Putamen (tissue), 1 donor: ENCODE measurements at regions not wholly inside any gene's neighbourhood (a gene's known extent, or its start where the extent isn't known, plus 50 kb on each side); places are given as distances from the start of the nearest gene placed in this dataset.
"Not testable (repeated sequence)": the region's sequence is repeated elsewhere in the genome, so short reads cannot be mapped to it uniquely, and the experiment has no call there.

Source experiments
- DNase-seq: peaks from one replicate; pipeline ENCODE4 v3.0.0-alpha.2; 2016; ENCODE audit warnings: low spot score

DNA sequence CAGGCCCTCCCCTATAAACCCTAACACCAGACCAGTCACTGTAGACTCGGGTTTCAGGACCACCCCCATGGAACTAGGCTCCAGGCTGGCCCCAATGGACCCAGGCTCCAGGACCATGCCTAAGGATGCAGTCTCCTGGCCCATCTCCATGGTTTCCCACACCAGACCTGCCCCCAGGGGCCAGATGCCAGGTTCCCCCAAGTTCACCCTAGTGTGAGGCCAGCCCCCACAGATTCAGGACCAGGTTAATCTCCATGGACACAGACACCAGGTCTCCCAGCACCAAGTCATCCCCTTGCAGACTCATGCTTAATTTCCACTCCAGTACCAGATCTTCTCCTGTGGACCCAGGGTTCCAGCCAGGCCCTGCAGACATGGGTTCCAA, 103.8 kb upstream of the LANCL2 start:
- no peak for DNase-seq

DNA sequence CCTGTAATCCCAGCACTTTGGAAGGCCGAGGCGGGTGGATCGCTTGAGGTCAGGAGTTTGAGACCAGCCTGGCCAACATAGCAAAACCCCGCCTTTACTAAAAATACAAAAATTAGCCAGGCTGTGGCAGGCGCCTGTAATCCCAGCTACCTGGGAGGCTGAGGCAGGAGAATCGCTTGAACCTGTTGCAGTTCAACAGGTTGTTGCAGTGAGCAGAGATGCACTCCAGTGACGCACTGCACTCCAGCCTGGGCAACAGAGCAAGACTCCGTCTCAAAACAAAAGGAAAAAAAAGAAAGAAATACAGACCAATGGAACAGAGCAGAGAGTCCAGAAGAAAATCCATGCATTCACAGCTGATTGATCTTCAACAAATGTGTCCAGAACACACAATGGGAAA, 99.8 kb upstream of the LANCL2 start:
- DNase-seq: not testable (repeated sequence)

DNA sequence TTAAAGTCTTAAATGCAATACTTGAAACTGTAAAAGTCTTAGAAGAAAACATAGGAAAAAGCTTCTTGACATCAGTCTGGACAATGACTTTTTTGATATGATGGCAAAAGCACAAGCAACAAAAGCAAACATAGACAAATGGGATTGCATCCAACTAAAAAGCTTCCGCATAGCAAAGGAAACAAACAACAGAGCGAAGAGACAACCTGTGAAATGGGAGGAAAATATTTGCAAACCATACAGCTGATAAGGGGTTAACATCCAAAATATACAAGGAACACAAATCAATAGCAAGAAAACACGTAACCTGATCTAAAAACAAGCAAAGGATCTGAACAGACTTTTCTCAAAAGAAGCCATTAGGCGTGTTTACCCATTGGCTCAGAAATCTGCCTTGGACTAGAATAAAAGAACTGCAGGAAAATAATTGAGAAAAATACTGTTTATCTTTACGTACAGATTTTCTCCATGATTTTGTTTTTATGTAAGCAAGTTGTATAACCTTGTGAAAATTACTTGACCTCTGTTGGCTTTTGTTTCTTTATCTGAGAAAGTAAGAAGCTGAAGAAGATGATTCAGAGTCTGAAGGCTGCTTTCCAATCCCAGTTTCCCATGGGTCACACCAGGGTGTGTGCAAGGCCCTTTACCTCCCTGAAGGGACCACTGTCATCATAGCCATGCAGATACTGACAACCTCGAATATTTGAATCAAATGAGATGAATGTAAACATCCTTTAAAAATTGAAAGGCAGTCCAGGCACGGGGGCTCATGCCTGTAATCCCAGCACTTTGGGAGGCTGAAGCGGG, 99.1 kb upstream of the LANCL2 start:
- DNase-seq: no peak

DNA sequence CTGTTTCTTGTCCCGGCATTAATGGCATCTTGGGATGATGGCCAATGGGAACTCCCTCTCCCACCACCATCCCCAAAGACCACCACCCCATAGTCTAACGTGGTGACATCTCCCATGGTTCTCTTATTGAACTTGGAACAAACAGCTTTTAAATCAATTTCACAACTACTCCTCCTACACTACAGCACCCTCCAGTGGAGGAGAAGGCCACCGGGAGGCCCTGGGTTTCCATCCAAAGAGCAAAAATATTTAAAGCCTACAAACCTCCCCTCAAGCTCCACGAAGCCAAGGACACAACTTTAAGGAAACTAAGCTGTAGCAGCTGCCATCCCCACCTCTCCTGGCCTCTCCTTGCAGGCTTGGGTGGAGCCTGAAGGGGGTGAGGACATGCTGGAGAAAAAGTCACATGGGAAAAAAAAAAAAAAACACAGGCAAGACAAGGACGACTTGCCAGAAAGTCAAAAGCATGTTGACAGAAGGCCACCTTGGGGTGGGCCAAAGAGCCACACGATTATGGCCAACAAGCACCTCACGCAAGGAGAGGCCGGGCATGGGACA, 94.0 kb upstream of the LANCL2 start:
- DNase-seq: no peak

DNA sequence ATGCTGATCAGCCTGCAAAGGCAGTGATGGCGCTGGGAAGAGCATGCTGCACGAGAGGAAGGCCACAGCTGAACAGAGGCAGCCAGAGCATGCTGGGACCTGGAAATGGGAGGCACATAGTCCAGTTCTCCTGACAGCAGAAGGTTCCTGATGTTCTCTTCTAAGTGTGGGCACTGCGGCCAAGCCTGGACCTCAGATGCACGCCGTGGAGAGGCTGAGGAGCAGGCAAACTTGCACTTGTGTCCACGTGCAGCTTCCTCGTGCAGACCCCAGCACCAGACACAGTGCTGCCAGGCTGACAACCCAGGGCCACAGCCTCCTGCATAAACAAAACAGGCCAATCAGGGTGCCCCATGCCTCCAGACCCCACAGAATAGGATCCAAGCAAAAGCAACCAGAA, 93.5 kb upstream of the LANCL2 start:
- DNase-seq: no peak

DNA sequence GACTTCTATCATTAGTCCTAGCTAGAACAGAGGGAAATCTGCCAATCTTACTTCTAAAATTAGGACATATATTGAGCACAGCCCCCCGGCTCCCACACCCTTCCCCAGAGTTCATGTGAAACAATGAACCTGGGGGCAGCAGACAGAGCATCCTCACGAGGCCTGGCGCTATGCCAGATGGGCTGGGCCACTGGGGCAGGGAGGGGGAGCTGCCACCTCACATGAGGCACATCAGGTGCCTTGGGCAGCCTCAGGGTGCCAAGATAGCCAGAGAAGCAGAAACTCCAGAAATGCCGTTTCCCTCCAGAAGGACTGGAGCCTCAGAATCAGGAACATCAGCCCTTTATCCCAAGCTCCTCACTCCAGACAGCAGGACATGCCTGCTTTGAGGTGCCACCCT, 92.8 kb upstream of the LANCL2 start:
- no peak for DNase-seq

DNA sequence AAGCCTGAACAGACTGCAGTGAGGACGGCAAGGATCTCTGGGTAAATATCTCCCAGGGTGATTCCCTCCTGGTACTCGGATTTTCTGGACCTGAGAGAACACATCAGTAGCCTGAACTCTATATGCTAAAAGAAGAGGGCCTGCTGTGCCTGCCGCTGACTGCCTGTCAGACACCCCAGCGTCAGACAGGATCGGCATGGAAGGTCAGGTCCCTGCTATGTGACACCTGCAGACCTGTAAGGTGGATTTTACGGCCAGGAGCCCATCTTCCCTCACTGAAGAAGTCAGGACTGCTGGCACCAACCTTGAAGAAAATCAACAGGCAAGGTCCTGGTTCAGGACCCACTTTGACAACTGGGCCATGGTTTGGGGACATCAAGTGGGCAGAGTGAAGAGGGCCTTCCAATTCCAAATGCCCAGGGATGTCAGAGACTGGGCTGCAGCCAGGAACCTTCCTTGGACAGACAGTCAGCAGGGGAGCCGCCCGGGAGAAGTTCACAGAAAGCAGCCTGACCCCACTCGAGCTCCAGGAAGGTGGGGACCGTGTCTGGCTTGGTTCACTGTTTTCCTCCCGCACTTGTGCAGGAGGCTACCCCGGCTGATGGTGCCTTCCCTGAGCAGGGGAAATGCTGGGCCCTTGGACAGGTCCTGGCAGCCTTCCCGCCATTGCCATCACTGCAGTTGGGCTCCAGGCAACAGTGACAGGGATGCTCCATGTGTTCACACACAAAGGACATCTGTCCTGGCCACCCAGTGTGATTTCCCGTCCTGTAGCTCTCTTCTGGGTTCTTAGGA, 91.8 kb upstream of the LANCL2 start:
- DNase-seq: no peak

DNA sequence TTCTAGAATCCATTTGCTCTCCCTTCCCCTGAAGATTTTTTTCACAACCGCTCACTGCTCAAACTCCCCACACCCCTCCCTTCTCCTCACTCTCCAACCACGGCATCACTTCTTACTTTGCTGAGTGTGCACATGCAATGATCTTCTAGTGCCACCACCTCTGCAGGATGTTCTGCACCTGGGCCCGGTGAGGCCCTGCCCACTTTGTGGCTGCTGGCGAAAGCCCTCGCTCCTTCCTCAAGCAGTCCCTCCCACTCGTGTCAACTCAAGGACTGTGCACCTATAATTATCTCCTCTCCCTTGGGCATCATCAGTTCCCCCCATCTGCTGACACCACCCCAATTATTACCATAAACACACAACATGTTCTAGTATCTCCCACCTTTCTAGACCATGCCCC, 91.0 kb upstream of the LANCL2 start:
- no peak for DNase-seq

DNA sequence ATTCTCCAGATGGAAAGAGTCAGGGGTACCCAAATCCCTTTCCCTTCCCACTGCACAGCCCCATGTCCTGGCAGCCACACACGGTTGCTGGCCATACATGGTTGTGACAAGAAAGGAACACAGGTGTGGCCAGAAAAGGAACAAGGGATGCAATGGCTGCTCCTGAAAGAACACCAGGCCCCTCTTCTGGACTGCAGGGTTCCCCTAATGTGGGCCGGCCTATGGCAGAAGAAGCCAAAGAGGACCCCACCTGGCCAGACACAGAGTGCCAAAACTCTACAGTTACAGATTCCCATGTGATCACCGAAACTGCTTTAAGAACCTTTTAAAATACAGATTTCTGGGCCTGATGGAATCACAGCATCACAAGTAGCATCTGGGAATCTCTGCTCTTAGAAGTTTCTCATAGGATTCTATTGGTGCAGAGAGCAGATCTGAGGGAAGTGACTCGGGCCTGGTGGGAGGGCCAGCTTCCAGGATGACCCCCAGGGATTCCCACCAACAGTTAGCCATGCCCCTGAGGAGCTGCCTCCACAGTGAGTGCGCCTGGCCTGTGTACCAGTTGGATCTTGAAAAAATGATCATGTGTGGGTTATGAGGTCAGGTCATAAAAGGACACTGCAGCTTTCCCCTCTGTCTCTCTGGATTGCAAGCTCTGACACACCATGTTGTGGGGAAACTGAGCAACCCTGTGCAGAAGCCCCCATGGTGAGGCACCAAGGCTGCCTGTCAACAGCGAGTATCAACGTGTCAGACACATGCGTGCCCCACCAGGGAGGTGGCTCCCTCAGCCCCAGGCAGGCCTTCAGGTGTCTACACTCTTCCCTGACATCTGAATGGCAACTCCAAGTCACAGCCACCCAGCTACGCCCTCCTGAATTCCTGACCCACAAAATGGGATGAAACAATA, 89.6 kb upstream of the LANCL2 start:
- DNase-seq: no peak

DNA sequence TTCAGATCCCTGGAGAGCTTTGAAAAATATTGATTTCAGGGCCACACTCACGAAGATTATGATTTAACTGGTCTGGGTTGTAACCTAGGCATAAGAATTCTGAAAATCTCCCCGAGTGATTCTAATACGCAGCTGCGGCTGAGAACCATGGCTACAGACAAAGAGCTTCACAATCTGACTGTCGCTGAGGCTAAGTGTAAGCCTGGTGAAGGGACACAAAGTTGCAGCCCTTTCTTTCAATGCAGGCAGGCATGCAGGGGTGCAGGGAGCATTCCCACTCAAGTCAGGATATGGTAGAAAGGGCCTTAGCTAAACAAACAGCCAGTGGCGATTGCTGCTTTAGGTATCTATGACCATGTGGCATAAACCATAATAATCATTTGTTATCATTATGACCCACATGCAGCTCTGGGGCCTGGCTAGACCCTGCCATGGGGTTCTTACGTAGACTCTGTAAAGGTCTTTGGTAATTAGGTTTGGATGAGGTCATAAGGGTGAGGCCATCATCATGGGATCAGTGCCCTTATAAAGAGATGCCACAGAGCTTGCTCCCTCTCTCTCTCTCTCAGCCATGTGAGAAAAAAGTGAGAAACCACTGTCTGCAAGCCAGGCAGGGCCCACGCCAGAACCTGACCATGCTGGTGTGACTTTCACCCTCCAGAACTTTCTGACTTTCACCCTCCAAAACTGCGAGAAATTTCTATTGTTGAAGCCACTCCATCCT, 88.4 kb upstream of the LANCL2 start:
- DNase-seq: no peak

DNA sequence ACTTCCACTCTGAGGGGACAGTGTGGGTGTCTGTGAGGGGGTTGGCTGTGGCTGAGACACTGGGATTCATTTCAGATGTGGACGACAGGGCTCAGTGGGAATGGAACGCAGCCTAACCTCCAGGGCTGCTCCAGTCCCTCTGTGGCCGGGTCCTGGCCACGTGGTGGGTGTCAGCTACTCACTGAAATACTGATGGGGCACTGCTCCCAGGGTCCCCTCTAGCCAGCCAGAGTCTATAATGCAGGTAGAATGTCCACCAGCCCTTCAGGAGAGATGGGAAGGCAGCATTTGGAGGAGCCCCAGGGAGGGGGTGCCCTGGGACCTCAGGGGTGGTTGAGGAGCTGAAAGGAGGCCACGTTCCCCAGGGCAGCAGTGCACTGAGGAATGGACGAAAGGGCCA, 87.2 kb upstream of the LANCL2 start:
- DNase-seq: no peak

DNA sequence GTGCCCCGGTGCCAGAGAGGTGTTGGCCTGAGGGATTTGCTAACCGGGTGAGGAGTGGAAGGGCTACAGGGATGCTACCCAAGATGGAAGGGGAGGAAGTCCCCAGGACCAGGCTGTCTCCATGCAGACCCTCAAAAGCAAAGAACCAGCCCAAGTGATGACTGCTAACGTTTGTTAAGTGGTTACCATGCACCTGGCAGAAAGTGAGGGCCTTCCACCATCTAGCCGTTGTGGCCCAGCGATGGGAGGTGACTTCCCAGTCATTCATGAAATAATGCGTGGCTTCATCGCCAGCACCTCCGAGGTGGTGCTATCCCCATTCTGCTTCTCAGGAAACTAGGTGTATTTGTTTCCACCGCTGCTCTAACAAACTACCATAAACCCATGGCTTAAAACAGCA, 86.8 kb upstream of the LANCL2 start:
- DNase-seq: no peak

DNA sequence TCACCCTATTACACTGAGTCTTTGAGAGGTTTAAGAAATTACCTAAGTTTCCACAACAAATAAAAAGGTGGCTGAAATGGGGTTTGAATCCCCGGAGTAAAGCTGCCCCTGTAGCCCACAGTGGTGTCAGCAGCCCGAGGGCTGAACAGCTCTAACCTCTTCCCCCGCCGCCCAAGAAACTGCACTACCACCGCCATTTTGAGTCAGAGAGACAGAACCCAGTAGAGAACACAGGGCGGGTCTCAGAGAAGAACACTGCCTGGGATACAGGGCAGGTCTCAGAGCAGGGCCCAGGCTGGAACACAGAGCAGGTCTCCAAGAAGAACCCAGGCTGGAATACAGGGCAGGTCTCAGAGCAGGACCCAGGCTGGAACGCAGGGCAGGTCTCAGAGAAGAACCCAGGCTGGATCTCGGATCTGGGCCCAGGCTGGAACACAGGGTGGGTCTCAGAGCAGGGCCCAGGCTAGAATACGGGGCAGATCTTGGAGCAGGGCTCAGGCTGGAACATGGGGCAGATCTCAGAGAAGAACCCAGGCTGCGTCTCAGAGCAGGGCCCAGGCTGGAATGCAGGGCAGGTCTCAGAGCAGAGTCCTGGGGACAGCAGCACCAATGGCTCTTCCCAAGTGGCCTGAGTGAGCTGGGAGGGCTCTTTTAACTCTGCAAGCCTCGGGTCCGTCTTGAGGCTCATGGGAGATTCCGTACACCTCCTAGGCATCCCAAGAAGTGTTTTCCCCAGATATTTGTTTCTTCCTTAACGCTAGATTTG, 85.9 kb upstream of the LANCL2 start:
- DNase-seq: no peak

DNA sequence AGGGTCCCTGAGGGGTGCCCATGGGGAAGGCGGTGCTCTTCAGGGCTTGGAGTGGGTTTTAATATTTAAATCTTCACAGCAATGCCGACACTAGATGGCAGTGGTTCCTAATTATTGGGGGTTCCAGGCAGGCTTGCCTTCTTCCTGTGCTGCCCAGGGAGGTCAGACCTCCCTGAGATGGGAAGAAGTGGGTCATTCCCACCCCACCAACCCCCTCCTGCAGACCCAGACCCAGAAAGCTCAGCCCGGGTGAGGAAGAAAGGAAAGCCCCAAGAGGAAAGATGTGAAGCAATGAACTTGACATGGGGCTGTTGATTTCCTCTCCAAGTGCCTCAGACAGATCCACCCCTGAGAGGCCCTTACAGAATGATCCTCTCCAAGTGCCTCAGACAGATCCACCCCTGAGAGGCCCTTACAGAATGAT, 85.1 kb upstream of the LANCL2 start:
- peak; percentile 63 for DNase-seq

DNA sequence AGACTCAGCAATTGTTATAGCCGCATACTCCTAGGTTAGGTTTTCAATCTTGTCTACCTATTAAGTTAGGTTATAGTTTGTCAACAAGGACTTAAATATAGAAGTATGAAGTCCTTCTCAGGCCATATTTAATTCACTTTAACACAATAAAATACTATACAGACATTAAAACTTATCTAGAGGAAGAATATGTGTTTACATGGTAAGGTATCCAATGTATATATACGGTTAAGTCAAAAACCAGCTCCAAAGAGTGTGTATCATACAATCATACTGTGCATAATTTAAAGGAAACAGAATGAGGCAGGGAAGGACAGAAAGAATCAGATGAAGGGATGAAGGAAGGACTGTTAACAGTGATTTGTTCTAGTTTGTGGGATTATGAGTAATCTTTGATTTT, 79.5 kb upstream of the LANCL2 start:
- no peak for DNase-seq

DNA sequence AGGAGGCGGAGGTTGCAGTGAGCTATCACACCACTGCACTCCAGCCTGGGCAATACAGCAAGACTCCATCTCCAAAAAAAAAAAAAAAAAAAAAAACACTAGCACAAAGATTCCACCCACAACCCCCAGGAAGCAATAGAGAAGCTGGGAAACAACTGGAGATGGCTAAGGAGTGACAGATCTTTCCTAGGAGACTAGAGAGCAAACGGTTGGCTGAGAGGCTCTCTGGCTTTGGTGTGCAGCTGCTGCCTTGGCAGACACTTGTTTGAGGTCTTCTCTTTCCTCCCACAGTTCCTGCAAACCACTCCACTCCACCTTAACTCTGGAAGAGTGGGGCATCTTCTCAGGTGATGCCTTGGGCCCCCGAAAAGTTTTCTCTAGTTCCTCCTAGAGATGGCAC, 78.5 kb upstream of the LANCL2 start:
- no peak for DNase-seq

DNA sequence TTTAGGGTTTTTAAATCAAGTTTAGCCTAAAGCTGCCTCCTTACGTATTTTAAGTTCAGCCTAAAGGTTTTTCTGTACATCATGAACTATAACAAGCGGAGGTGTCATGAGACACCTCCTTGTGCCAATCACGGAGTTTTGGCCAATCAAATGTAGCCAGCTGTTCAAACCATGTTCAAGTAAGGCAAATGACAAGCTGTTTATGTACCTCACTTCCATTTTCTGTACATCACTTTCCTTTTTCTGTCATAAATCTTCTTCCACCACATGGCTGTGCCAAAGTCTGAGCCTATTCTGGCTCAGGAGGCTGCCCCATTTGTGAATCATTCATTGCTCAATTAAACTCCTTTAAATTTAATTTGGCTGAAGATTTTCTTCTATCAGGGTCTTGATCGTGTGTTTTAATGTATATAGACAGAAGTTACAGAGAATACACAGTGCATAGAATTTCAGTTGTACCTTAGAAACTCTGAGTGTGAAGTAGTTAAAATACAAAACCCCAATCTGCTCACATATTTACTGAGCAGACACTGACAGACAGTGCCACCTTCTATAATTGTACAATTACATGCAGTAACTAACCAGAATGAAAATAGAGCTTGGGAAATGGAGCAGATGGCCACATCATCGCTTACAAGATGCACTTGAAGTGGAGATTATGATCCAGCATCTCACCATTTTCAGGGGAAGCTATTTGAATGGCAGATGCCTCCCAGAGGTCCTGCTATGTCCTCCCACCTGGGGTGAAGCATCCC, 76.9 kb upstream of the LANCL2 start:
- DNase-seq: no peak

DNA sequence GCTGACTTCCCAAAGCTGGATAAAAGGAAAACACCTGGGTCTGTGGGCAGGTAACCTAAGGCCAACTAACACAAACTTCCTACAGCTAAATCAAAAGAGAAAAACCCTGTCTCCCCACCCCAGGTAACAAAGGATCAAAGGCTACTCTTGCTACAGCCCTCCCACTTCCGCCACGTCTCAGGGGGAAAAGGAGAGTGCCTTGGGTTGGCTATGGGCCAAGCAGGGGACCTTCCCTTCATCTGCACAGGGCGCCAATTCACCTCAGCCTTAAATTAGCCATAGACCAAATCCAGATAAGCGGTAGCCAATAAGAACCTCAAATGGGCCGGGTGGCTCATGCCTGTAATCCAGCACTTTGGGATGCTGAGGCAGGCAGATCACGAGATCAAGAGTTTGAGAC, 69.1 kb upstream of the LANCL2 start:
- no peak for DNase-seq

DNA sequence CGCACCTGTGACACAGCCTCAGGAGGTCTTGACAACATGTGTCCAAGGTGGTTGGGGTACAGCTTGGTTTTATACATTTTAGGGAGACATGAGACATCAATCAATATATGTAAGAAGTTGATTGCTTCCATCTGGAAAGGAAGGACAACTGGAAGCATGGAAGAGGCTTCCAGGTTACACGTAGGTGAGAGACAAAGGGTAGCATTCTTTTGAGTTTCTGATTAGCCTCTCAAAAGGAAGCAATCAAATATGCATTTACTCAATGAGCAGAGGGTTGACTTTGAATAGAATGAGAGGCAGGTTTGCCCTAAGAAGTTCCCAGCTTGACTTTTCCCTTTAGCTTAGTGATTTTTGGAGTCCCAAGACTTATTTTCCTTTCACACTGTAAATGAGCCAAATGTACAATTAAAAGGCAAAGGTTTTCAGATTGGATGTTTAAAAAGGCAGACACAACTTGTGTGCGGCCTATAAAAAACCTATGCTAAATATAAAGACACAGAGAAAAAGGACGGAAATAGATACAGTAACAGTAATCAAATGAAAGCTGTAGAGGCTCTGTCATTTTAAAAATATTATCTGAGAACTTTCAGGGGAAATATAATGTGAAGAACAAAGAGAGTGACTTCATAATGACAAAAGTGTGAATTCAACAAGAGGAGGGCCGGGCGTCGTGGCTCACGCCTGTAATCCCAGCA, 65.7 kb upstream of the LANCL2 start:
- no peak for DNase-seq
